NCI-H1417 (cell line): ENCODE measurements at regions not wholly inside any gene's neighbourhood (a gene's known extent, or its start where the extent isn't known, plus 50 kb on each side); places are given as distances from the start of the nearest gene placed in this dataset.
"Not testable (repeated sequence)": the region's sequence is repeated elsewhere in the genome, so short reads cannot be mapped to it uniquely, and the experiment has no call there.

Source experiments
- DNase-seq, 3 experiments: peaks; one replicate each; lab custom pipeline; 2025; lab: John Stamatoyannopoulos, UW

GRCh38 chr3:86561215-86561614, 429.7 kb downstream of the VGLL3 start:
- no peak for DNase-seq

GRCh38 chr3:86554383-86554782, 436.6 kb downstream of the VGLL3 start:
- DNase-seq: peak in 1 of 3 experiments; percentile 46

- peak in 2 of 3 experiments; percentile 6 to 56 for DNase-seq
Observed at GRCh38 chr3:86547692-86548091, 443.3 kb downstream of the VGLL3 start.

- no peak for DNase-seq
Observed at GRCh38 chr3:86537171-86537570, 453.8 kb downstream of the VGLL3 start.

- no peak for DNase-seq
Observed at GRCh38 chr3:86519819-86520218, 471.1 kb downstream of the VGLL3 start.

- no peak for DNase-seq
Observed at GRCh38 chr3:86481636-86482035, 509.3 kb downstream of the VGLL3 start.

- DNase-seq: no peak
Observed at GRCh38 chr3:86481031-86481430, 509.9 kb downstream of the VGLL3 start.

- no peak for DNase-seq
Observed at GRCh38 chr3:86464180-86464579, 526.8 kb downstream of the VGLL3 start.

GRCh38 chr3:86451749-86452148, 539.2 kb downstream of the VGLL3 start:
- DNase-seq: no peak

- DNase-seq: no peak
Observed at GRCh38 chr3:86438544-86438943, 552.4 kb downstream of the VGLL3 start.

- no peak for DNase-seq
Observed at GRCh38 chr3:86427343-86427742, 563.6 kb downstream of the VGLL3 start.

GRCh38 chr3:86420990-86421739, 569.8 kb downstream of the VGLL3 start:
- DNase-seq: no peak

- no peak for DNase-seq
Observed at GRCh38 chr3:86418861-86419260, 572.1 kb downstream of the VGLL3 start.

- no peak for DNase-seq
Observed at GRCh38 chr3:86416334-86416733, 574.6 kb downstream of the VGLL3 start.

- no peak for DNase-seq
Observed at GRCh38 chr3:86413645-86414044, 577.3 kb downstream of the VGLL3 start.

GRCh38 chr3:86410587-86410986, 580.4 kb downstream of the VGLL3 start:
- no peak for DNase-seq

GRCh38 chr3:86389759-86390158, 601.2 kb downstream of the VGLL3 start:
- DNase-seq: not testable (repeated sequence)

GRCh38 chr3:86388820-86389219, 602.1 kb downstream of the VGLL3 start:
- DNase-seq: peak in 2 of 3 experiments; percentile 22 to 58

- no peak for DNase-seq
Observed at GRCh38 chr3:86382556-86382955, 608.4 kb downstream of the VGLL3 start.

GRCh38 chr3:86381247-86381646, 609.7 kb downstream of the VGLL3 start:
- no peak for DNase-seq

- no peak for DNase-seq
Observed at GRCh38 chr3:86379280-86379679, 611.7 kb downstream of the VGLL3 start.

GRCh38 chr3:86378829-86379228, 612.1 kb downstream of the VGLL3 start:
- DNase-seq: no peak

GRCh38 chr3:86335566-86335965, 655.4 kb downstream of the VGLL3 start:
- DNase-seq: not testable (repeated sequence)

- no peak for DNase-seq
Observed at GRCh38 chr3:86333636-86334035, 657.3 kb downstream of the VGLL3 start.
